Right lobe of liver (tissue), 4 donors: ENCODE measurements at regions not wholly inside any gene's neighbourhood (a gene's known extent, or its start where the extent isn't known, plus 50 kb on each side); places are given as distances from the start of the nearest gene placed in this dataset.

Experiments used
- CTCF ChIP-seq, 4 donors: fragments of 200-600 bp in 3 of 4; fragments of 450-650 bp in 1 of 4; IDR thresholded peaks; one replicate each; pipeline versions ENCODE4 v1.5.1 to v1.8.0; 2016 to 2022; ENCODE audit warnings: antibody characterized with exemption in 4 of 4, mild to moderate bottlenecking in 2 of 4
- POLR2A ChIP-seq: fragments of 450-650 bp; IDR thresholded peaks from one replicate; pipeline ENCODE4 v1.6.1; 2017; ENCODE audit warnings: antibody characterized with exemption, mild to moderate bottlenecking
- donor health status: DM: no; HTN: no; CAD: no.
- donor health status: DM: no; HTN: no; CAD: no.
- donor health status: DM: no; HTN: yes; CAD: no.

GRCh38 chr4:175091649-175092048, 173.5 kb downstream of the ADAM29 start:
- no peak for TF ChIP-seq POLR2A
- no peak for TF ChIP-seq CTCF (IDR thresholded peaks at IDR 0.05)
